ENCODE measurements at regions not wholly inside any gene's neighbourhood (a gene's known extent, or its start where the extent isn't known, plus 50 kb on each side); places are given as distances from the start of the nearest gene placed in this dataset.
A peak's percentile ranks its signal among the peaks of the same experiment; 100 is the strongest.

- H3K27me3 ChIP-seq (ENCODE audit: low read length) = no peaks in the 10 kb centered on the region
- TF ChIP-seq EZH2 (IDR thresholded peaks at IDR 0.05; ENCODE audit: low read length, unreplicated experiment) (no peak), EZH2phosphoT487 (IDR thresholded peaks at IDR 0.05; ENCODE audit: borderline replicate concordance, low read length) (no peak), CTCF (conservative IDR thresholded peaks at IDR 0.05; ENCODE audit: low read depth, low read length) (no peak)
- H3K9me3 ChIP-seq (ENCODE audit: low read length) = no peaks in the 10 kb centered on the region
- no peaks in the 10 kb centered on the region for H3K79me2 ChIP-seq (ENCODE audit: low read length)
- H2AFZ ChIP-seq (ENCODE audit: low read length) = no peak overlapping the region
- no TSS peak for BruUV-seq (replicated peaks)
- intact Hi-C loops (cut with micrococcal nuclease) = loop anchor here (1.0 to 10.0 kb wide), 2 partner anchors 83 to 849 kb away; no protein-coding TSS in a partner anchor
- no peak overlapping the region for H3K4me3 ChIP-seq (ENCODE audit: low read length)
- ChIA-PET CTCF (no interaction called here), POLR2A (ENCODE audit: unreplicated experiment) (no interaction called here)
- H3F3A ChIP-seq (ENCODE audit: low read length, unreplicated experiment) = peaks cover 13% of the 10 kb centered on the region
- no peaks in the 10 kb centered on the region for H3K9me2 ChIP-seq (replicated peaks; ENCODE audit: low read length)
- DNase-seq (no peak), ATAC-seq (no peak)
- H3K4me1 ChIP-seq (ENCODE audit: insufficient read depth, low read length) = peaks cover 48% of the 10 kb centered on the region
- H3K27ac ChIP-seq (ENCODE audit: low read length) = peak overlapping the region; percentile 88
- H3K9ac ChIP-seq (ENCODE audit: low read length) = no peak overlapping the region
- no peaks in the 10 kb centered on the region for H4K20me1 ChIP-seq (ENCODE audit: low read length)
- H3K36me3 ChIP-seq (ENCODE audit: low read depth, low read length) = no peaks in the 10 kb centered on the region
- H3K4me2 ChIP-seq (ENCODE audit: low read length) = peak overlapping the region; percentile 79
Measured at GRCh38 chr3:70806021-70806420, 493.6 kb upstream of the MDFIC2 start.

GRCh38 chr3:70805061-70805889, 492.8 kb upstream of the MDFIC2 start:
- Histone ChIP-seq H3K36me3 (ENCODE audit: low read depth, low read length) (no peaks in the 10 kb centered on the region), H3K4me3 (ENCODE audit: low read length) (peak overlapping the region; percentile 61), H2AFZ (ENCODE audit: low read length) (peak overlapping the region; percentile 56), H3K9ac (ENCODE audit: low read length) (peak overlapping the region; percentile 48), H3K27ac (ENCODE audit: low read length) (peak overlapping the region; percentile 88), H3K79me2 (ENCODE audit: low read length) (no peaks in the 10 kb centered on the region), H3K4me2 (ENCODE audit: low read length) (peak overlapping the region; percentile 79), H3K27me3 (ENCODE audit: low read length) (no peaks in the 10 kb centered on the region), H3K9me2 (replicated peaks; ENCODE audit: low read length) (no peaks in the 10 kb centered on the region), H3F3A (ENCODE audit: low read length, unreplicated experiment) (peaks cover 13% of the 10 kb centered on the region), H3K9me3 (ENCODE audit: low read length) (no peaks in the 10 kb centered on the region), H4K20me1 (ENCODE audit: low read length) (no peaks in the 10 kb centered on the region), H3K4me1 (ENCODE audit: insufficient read depth, low read length) (peaks cover 48% of the 10 kb centered on the region)
- ChIA-PET POLR2A (ENCODE audit: unreplicated experiment) (no interaction called here), CTCF (interaction anchor here (0.6 kb wide), 1 partner anchor 51 kb away, joined by 5 read pairs; no protein-coding TSS in a partner anchor)
- intact Hi-C loops (cut with micrococcal nuclease) = loop anchor here (1.0 to 10.0 kb wide), 5 partner anchors 10 to 850 kb away; no protein-coding TSS in a partner anchor
- DNase-seq (peak; percentile 74), ATAC-seq (peak; percentile 56)
- BruUV-seq (replicated peaks) = no TSS peak
- TF ChIP-seq CTCF (conservative IDR thresholded peaks at IDR 0.05; ENCODE audit: low read depth, low read length) = peak; percentile 49; the same call in 1 of the 2 replicates
- no peak for TF ChIP-seq EZH2 (IDR thresholded peaks at IDR 0.05; ENCODE audit: low read length, unreplicated experiment)

- DNase-seq (peak; percentile 54), ATAC-seq (peak; percentile 25)
- Histone ChIP-seq H3K36me3 (ENCODE audit: low read depth, low read length) (no peaks in the 10 kb centered on the region), H3K9me2 (replicated peaks; ENCODE audit: low read length) (no peaks in the 10 kb centered on the region), H3K9me3 (ENCODE audit: low read length) (no peaks in the 10 kb centered on the region), H3K27me3 (ENCODE audit: low read length) (no peaks in the 10 kb centered on the region), H3K4me3 (ENCODE audit: low read length) (peak overlapping the region; percentile 61), H4K20me1 (ENCODE audit: low read length) (no peaks in the 10 kb centered on the region), H3K4me2 (ENCODE audit: low read length) (peak overlapping the region; percentile 79), H3K4me1 (ENCODE audit: insufficient read depth, low read length) (peaks cover 48% of the 10 kb centered on the region), H3K9ac (ENCODE audit: low read length) (peak overlapping the region; percentile 48), H2AFZ (ENCODE audit: low read length) (peak overlapping the region; percentile 5; the same call in 1 of the 2 replicates), H3K27ac (ENCODE audit: low read length) (peak overlapping the region; percentile 88), H3K79me2 (ENCODE audit: low read length) (no peaks in the 10 kb centered on the region), H3F3A (ENCODE audit: low read length, unreplicated experiment) (peaks cover 13% of the 10 kb centered on the region)
- intact Hi-C loops (cut with micrococcal nuclease) = loop anchor here (1.0 to 10.0 kb wide), 4 partner anchors 33 to 851 kb away; no protein-coding TSS in a partner anchor
- BruUV-seq (replicated peaks) = no TSS peak
- ChIA-PET CTCF (interaction anchor here (0.6 to 1.3 kb wide), 3 partner anchors 34 to 783 kb away, joined by 3 to 6 read pairs (median 3); no protein-coding TSS in a partner anchor), POLR2A (ENCODE audit: unreplicated experiment) (no interaction called here)
- TF ChIP-seq EZH2 (IDR thresholded peaks at IDR 0.05; ENCODE audit: low read length, unreplicated experiment) (no peak), CTCF (conservative IDR thresholded peaks at IDR 0.05; ENCODE audit: low read depth, low read length) (no peak), EZH2phosphoT487 (IDR thresholded peaks at IDR 0.05; ENCODE audit: borderline replicate concordance, low read length) (no peak)
Measured at GRCh38 chr3:70803891-70804290, 491.5 kb upstream of the MDFIC2 start.

All from PC-3 (cell line).